Lung (tissue), 11 donors: ENCODE measurements at regions not wholly inside any gene's neighbourhood (a gene's known extent, or its start where the extent isn't known, plus 50 kb on each side); places are given as distances from the start of the nearest gene placed in this dataset.

Experiments used
- ATAC-seq: fragments of 200-7000 bp; cut with Tn5 transposase; one replicate; pipeline ENCODE4 v1.9.1; 2020; ENCODE audit warnings: moderate number of reproducible peaks; ENCODE audit not compliant: insufficient read depth, low FRiP score
- DNase-seq, 3 donors: peaks; one replicate each; pipeline ENCODE4 v3.0.0-alpha.2; 2013 to 2017
- H3K27ac ChIP-seq, 2 donors: one replicate each; pipeline ENCODE4 v1.5.1; 2013; ENCODE audit warnings: mild to moderate bottlenecking in 2 of 2, moderate library complexity in 2 of 2, control low read depth in 1 of 2, inconsistent platforms in 1 of 2, low read depth in 1 of 2, low read length in 1 of 2
- H3K27me3 ChIP-seq, 3 donors: one replicate each; pipeline ENCODE4 v1.5.1; 2013; ENCODE audit warnings: low read length in 2 of 3; ENCODE audit not compliant: control insufficient read depth in 3 of 3, insufficient read depth in 3 of 3
- H3K36me3 ChIP-seq, 4 donors: one replicate each; pipeline ENCODE4 v1.5.1; 2013; ENCODE audit warnings: low read length in 4 of 4, mild to moderate bottlenecking in 1 of 4, moderate library complexity in 1 of 4; ENCODE audit not compliant: control insufficient read depth in 4 of 4, insufficient read depth in 4 of 4
- H3K4me1 ChIP-seq, 5 donors: one replicate each; pipeline ENCODE4 v1.5.1; 2013; ENCODE audit warnings: low read length in 5 of 5, mild to moderate bottlenecking in 2 of 5, moderate library complexity in 1 of 5; ENCODE audit not compliant: control insufficient read depth in 5 of 5, insufficient read depth in 5 of 5
- H3K4me3 ChIP-seq: one replicate; pipeline ENCODE4 v1.5.1; 2013; ENCODE audit warnings: mild to moderate bottlenecking, control low read depth, moderate library complexity
- H3K9ac ChIP-seq, 2 donors: one replicate each; pipeline ENCODE4 v1.5.1; 2013; ENCODE audit warnings: low read length in 2 of 2, control low read depth in 1 of 2; ENCODE audit not compliant: insufficient read depth in 1 of 2
- H3K9me3 ChIP-seq, 4 donors: one replicate each; pipeline ENCODE4 v1.5.1; 2013; ENCODE audit warnings: low read length in 3 of 4, mild to moderate bottlenecking in 1 of 4, moderate library complexity in 1 of 4; ENCODE audit not compliant: control insufficient read depth in 4 of 4, insufficient read depth in 3 of 4
- WGBS, 2 donors: extraction: QIAGEN DNeasy Blood & Tissue Kit; methylation state at CpG; one replicate each; pipeline ENCODE4 v1.1.7; 2013; 5-methylcytosine and 5-hydroxymethylcytosine counted together
- TF ChIP-seq, protein P1 (sequence below): IDR thresholded peaks from 2 replicates; pipeline ENCODE4 v1.5.1; 2012; ENCODE audit warnings: mild to moderate bottlenecking; ENCODE audit errors: control extremely low read depth, extremely low read depth
- donor health status: control.
- donor health status: control.
- donor health status: Bipolar disorder and iron deficiency.
- donor health status: healthy.
- donor health status: DM: yes; HTN: yes; CAD: no.

DNA sequence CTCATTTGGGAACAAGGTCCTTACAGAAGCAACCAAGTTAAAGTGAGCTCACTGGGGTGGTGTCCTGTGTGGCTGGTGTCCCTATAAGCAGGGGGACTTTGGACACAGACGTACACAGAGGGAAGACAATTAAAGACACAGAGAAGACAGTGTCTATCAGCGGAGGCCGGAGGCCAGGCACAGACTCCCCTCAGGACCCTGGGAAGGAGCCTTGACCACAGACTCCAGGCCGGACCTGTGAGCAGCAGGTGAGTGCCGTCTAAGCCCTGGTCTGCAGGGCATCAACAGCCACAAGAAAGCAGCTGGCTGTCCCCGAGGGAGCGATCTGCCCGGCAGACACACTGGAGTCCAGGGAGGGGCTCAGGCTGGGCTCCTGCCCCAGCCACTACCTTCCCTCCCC is 219.1 kb upstream of the C14orf180 start:
- Histone ChIP-seq H3K4me1 (peaks cover 0 to 4% (median 2%) of the 10 kb centered on the region in 5 donors), H3K27ac (no peak overlapping the region), H3K36me3 (no peaks in the 10 kb centered on the region), H3K4me3 (no peak overlapping the region), H3K27me3 (no peaks in the 10 kb centered on the region), H3K9me3 (peaks cover 0 to 14% (median 0%) of the 10 kb centered on the region in 4 donors), H3K9ac (no peak overlapping the region)
- 81 to 90% methylated on average over 8 of the region's 8 CpGs for WGBS, 2 donors
- DNase-seq (no peak), ATAC-seq (no peak)
- TF ChIP-seq, protein P1, sequence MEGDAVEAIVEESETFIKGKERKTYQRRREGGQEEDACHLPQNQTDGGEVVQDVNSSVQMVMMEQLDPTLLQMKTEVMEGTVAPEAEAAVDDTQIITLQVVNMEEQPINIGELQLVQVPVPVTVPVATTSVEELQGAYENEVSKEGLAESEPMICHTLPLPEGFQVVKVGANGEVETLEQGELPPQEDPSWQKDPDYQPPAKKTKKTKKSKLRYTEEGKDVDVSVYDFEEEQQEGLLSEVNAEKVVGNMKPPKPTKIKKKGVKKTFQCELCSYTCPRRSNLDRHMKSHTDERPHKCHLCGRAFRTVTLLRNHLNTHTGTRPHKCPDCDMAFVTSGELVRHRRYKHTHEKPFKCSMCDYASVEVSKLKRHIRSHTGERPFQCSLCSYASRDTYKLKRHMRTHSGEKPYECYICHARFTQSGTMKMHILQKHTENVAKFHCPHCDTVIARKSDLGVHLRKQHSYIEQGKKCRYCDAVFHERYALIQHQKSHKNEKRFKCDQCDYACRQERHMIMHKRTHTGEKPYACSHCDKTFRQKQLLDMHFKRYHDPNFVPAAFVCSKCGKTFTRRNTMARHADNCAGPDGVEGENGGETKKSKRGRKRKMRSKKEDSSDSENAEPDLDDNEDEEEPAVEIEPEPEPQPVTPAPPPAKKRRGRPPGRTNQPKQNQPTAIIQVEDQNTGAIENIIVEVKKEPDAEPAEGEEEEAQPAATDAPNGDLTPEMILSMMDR = no peak

GRCh38 chr14:104361101-104361591 is 218.4 kb upstream of the C14orf180 start:
- WGBS, 2 donors = 71 to 79% methylated on average over 14 of the region's 14 CpGs
- TF ChIP-seq, protein P1 = no peak

DNA sequence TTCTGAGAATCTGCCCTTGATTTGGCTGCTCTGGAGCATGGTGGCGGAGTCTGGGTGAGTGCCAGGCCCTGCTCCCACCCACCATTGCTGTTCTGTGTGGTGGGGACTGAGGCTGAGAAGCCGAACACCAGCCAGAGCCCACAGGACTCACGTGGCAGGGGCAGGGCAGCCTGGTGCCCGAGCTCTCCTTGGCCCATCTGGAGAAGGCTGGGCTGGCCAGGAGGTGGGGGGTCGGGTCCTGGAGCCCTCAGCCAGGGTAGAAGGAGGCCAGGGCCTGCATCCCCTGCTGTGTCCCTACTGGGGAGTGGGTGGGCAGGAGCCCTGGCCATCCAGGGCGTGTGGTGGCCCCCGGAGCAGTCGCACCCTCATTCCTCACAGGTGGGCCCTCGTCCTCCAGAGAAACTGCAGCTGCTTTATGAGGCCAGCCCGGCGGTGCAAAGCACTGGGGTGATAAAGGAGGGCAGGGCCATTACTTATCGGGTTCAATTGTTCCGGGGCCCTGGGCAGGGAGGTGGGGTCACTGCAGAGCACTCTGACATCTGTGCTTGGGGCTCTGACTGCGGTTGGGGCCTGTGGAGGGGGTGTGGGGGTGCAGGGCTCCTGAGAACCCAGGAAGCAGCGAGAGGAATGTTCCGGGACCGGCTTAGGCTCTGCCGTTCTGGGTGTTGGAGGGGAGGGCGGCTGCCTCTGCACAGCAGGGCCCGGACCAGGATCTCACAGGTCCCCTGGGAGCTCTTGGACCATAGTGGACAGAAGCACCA is 217.5 kb upstream of the C14orf180 start:
- Histone ChIP-seq H3K4me3 (no peak overlapping the region), H3K9ac (no peak overlapping the region), H3K9me3 (peaks cover 0 to 6% (median 0%) of the 10 kb centered on the region in 4 donors), H3K4me1 (no peaks in the 10 kb centered on the region), H3K36me3 (no peaks in the 10 kb centered on the region), H3K27ac (no peak overlapping the region), H3K27me3 (no peaks in the 10 kb centered on the region)
- TF ChIP-seq, protein P1 = no peak
- ATAC-seq (no peak), DNase-seq (peak in 1 of 3 donors; percentile 12)
- WGBS, 2 donors = 75 to 80% methylated on average over 20 of the region's 20 CpGs

More at GRCh38 chr14:104361101-104361591, 218.4 kb upstream of the C14orf180 start:
- peaks cover 0 to 14% (median 0%) of the 10 kb centered on the region in 4 donors for H3K9me3 ChIP-seq
- peak in 1 of 3 donors; percentile 11 for DNase-seq
- no peak overlapping the region for H3K27ac ChIP-seq
- H3K4me1 ChIP-seq = peaks cover 0 to 2% (median 0%) of the 10 kb centered on the region in 5 donors
- ATAC-seq = no peak
- no peaks in the 10 kb centered on the region for H3K27me3 ChIP-seq
- no peak overlapping the region for H3K4me3 ChIP-seq
- no peak overlapping the region for H3K9ac ChIP-seq
- H3K36me3 ChIP-seq = no peaks in the 10 kb centered on the region
